ENCODE measurements at regions not wholly inside any gene's neighbourhood (a gene's known extent, or its start where the extent isn't known, plus 50 kb on each side); places are given as distances from the start of the nearest gene placed in this dataset.

- TF ChIP-seq ZC3H4 (CRISPR knock-in tag; IDR thresholded peaks at IDR 0.05; ENCODE audit: borderline replicate concordance) (no peak), CTCF (IDR thresholded peaks at IDR 0.05 in 2 of 3, conservative IDR thresholded peaks at IDR 0.05 in 1 of 3; ENCODE audit: insufficient read depth in 2 of 3, low read depth in 1 of 3, low read length in 3 of 3) (no peak), ZNF696 (CRISPR knock-in tag; conservative IDR thresholded peaks at IDR 0.05) (no peak), RCOR1 (IDR thresholded peaks at IDR 0.05; ENCODE audit: borderline replicate concordance in 1 of 2, low read depth in 2 of 2, low read length in 2 of 2) (no peak)
Measured at GRCh38 chr3:161879470-161879869, 382.9 kb downstream of the OTOL1 start.
